DMS 273 (cell line): ENCODE measurements at regions not wholly inside any gene's neighbourhood (a gene's known extent, or its start where the extent isn't known, plus 50 kb on each side); places are given as distances from the start of the nearest gene placed in this dataset.
A peak's percentile ranks its signal among the peaks of the same experiment; 100 is the strongest.
"Not testable (repeated sequence)": the region's sequence is repeated elsewhere in the genome, so short reads cannot be mapped to it uniquely, and the experiment has no call there.

Experiments
- DNase-seq: peaks from one replicate; lab custom pipeline; 2025; ENCODE audit not compliant: unreplicated experiment; lab: John Stamatoyannopoulos, UW

DNA sequence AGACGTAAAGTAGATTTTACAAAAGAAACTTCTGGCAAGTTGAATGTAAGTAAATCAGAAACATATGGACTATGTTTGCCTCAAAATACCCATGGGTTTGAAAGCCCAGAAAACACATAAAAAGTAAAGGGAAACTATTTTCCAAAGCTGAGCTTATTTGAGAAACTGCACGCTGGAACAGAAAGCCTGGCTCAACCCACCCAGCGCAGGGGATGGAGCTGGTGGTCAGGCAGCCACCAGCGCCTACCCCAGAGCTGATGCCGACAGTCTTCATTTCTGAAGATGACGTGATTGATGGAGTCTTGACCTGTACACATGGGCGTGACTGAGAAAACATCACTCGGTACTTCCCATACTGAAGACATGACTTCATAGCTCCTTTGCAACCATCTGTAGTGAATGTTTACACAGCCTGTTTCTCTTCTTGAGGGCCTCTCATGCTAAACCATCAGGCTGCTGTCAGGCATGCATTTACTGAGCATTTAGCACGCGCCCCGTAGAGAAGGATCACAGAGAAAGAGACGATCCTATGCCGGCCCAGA, 232.6 kb upstream of the AUTS2 start:
- peak; percentile 29 for DNase-seq

DNA sequence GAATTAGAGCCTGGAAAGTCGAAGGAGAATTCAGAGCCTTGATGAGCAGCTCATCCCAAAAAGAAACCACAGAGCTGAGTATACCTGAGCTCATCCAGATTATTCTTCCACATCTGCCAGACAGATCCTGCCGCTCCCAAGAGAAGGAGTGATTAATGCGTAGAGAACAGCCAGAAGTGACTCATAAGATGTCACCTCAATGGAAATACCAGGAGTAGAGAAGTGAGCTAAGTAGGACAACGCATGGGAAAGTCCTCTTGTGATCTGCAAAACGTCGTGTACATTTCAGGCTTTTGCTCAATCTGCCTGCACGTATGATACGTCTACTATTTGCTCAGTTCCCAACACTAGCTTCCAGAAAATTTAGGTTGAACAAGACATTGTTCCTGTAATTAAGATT, 230.5 kb upstream of the AUTS2 start:
- no peak for DNase-seq

DNA sequence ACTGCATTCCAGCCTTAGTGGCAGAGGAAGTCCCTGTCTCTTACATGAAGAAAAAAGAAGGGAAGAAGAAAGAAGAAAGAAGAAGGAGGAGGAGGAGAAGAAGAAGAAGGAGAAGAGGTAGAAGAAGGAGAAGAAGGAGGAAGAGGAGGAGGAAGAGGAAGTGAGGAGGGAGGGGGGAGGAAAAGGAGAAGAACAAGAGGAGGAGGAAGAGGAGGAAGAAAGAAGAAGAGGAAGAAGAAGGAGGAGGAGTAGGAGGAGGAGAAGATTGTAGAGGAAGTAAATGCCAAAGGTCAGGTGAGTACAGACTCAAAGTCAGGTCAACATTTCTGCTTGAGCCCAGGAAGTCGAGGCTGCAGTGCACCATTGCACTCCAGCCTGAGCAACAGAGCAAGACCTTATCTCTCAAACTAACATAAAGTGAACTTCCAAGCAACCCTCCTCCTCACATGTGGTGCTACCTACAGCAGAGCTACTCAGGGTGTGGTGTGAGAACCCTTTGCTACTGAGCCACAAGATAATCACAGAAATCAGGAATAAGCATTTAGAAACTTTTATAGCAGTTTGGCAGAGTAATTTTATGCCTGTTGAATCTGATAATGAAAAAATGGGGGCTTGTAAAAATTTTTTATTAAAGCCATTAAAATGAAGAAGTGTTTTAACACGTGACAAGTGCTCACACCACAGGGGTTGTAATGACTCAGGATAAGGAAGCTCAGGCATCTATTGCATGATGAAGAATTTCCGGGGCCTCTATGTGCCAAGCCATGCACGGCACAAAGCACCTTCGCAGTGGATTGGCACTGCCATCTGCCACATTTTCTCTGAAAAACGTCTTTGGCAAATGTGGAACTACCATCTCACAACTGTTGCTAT, 224.9 kb upstream of the AUTS2 start:
- peak; percentile 35 for DNase-seq

DNA sequence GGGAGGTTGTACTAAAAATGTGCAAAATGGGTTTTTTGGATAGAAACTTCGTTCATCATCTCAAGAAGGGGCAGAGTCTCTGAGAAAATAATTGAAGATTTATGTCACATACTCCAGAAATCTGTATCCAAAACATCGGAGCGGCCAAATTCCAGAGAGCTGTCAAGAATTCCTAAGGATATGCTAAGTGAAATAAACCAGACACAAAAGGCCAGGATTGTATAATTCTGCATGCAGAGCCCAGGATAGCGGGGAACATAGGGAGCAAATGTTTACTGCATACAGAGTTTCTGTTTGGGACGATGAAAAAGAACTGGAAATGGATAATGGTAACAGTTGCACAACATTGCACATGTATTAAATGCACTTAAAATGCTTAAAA, 224.2 kb upstream of the AUTS2 start:
- no peak for DNase-seq

DNA sequence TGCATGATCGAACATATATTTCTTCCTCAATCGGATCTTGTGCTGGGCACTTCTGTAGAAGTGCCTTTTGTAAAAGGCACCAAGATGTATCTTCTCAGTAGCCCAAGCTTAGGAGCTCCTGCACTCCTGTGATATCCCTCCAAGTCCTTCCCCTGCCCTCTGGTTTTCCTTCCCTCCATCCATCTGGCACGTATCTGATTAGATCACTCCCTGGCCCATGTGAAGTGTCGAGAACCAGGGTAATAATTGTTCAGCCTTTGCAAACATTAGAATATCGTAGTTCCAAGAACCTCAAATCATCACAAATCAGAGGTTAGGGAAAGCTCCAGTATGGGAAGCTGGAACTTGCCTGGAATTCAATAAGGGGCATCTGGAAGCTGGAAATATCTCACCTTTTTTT, 221.1 kb upstream of the AUTS2 start:
- DNase-seq: peak; percentile 19

DNA sequence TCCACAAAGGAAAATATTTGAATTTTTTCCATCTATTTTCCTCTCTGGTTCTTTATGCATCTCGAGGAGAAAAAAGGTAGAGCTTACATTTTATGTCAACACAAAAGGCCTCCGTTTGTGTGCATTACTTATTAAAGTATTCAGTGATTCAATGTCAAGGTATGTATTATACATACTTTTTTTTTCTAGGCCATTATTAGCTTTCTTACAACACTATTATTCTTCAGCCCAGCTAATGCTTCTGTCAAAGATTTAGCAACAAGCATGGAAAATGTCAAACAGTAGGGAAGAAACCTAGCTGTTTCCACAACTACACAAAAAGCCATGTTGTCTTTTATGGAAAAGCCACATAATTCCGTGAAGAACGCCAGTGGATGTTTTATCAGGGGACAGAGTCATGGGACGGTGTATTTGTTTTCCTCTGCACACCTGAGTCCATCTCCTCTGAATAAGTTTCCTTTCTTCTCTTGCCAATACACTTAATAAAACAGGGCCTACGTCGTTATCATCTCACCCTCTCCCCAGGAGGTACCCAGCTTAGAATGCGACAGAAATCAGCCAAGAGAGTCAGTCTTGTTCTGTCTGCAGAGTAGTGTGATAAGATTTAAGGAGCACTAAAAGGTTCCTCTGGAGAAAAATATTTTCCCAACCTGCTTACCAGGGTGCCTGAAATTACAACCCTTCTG, 209.7 kb upstream of the AUTS2 start:
- no peak for DNase-seq

DNA sequence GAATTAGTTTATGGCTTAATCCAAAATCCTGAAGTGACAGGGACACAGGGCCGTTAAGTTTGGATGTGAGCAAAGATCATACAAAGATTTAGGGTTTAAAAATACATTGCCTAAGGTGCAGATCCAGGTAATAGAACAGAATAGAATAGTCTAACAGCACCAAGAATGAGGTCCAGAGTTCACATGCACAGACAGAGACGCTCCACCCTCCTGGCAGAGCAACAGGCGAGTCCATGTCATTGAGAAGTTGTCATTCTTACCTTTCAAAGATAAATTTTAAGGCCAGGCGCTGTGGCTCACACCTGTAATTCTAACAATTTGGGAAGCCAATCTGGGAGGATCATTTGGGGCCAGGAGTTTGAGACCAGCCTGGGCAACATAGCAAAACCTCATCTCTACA, 209.1 kb upstream of the AUTS2 start:
- DNase-seq: no peak

DNA sequence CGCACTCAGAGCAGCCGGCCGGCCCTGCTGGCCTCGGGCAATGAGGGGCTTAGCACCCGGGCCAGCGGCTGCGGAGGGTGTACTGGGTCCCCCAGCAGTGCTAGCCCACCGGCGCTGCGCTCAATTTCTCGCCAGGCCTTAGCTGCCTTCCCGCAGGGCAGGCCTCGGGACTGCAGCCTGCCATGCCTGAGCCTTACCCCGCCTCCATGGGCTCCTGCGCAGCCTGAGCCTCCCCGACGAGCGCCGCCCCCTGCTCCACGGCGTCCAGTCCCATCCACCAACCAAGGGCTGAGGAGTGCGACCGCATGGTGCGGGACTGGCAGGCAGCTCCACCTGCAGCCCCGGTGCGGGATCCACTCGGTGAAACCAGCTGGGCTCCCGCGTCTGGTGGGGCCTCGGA, 204.4 kb upstream of the AUTS2 start:
- not testable (repeated sequence) for DNase-seq

DNA sequence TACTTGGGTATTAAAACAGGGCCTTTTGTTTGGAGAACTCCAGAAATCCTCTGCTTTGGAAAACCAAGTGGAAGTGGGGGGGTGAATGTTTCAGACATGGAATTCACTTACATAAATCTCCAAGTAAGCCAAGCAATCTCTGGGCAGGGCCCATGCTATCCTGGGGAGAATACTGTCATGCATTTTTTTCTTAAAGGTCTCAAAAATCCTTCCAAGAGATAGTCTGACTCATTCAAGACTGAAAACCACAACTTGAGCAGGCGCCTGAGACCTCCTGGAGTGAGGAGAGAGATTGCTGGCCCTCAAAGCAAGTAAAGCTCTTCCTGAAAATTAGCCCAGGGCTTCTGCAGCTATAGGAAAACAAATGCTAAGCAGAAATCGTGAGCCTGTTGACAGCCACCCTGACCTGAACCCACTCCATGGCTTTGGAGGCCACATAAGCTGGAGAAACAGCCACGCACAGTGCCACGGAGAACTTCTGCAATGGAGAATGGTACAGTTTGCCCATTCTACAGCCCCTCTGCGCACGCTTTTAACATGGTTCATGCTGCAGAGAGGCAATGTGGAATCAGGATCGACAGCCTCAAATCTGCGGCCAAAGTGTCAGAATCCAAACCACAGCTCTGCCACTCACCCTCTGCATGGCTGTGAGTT, 203.1 kb upstream of the AUTS2 start:
- no peak for DNase-seq

DNA sequence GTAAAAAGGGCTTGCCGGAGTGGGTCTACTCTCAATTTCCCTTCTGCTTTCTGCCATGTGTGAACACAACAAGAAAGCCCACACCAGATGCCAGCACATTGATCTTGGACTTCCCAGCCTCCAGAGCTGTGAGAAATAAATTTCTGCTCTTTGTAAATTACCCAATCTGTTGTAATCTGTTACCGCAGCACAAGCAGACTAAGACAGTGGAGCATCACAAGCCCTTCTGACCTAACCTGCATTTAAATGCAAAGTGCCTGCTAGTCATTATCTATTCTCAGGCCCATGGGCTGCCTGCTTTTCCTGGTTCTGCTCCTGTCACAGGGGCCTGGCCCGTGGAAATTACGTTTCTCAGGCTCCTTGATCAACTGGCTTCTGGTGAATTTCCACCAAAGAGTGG, 199.3 kb upstream of the AUTS2 start:
- DNase-seq: no peak

DNA sequence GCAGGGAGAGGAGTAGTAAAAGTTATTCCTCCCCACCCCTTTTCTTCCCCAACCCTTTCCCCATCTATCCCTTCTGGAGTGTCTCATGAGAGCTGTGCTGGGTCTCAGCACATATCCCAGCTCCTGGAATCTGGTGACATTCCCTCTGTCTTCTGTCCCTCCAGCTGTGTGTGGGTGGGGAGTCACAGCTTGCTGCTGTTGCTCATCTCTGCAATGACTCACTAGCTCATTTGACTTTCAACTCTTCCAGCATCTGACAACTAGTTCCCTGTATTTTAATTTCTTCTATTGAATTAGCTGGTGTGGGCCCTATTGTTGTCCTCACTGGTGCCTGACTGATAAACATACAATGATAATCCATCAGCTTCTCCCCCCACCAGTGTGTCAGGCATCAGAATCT, 198.9 kb upstream of the AUTS2 start:
- peak; percentile 42 for DNase-seq

DNA sequence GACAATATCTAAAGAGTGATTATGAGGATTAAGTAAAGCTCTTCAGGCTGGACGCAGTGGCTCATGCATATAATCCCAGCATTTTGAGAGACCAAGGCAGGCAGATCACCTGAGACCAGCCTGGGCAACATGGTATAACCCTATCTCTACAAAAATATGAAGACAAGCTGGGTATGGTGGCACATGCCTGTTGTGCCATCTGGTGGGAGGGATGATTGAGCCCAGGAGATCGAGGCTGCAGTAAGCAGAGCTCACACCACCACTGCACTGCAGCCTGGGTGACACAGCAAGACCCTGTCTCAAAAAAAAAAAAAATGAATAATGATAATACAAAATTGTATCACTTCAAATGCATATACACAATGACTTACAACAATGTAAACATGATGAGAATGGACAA, 195.6 kb upstream of the AUTS2 start:
- DNase-seq: peak; percentile 46

DNA sequence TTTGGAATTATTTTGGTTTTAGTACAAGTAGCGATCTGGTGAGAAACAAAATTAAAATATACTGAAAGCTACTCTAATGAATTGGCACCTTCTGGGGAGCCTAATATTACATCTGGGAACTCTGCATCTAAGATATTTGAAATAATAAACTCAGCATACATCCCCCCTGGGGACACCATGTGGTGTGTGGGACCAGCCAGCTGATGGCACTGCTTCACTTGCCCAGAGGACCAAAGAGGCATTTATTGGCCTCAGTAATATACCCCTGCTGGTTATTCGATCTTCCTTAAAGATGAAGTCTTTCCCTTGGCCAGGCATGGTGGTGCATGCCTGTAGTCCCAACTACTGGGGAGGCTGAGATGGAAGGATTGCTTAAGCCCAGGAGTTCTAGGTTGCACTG, 195.1 kb upstream of the AUTS2 start:
- peak; percentile 72 for DNase-seq

DNA sequence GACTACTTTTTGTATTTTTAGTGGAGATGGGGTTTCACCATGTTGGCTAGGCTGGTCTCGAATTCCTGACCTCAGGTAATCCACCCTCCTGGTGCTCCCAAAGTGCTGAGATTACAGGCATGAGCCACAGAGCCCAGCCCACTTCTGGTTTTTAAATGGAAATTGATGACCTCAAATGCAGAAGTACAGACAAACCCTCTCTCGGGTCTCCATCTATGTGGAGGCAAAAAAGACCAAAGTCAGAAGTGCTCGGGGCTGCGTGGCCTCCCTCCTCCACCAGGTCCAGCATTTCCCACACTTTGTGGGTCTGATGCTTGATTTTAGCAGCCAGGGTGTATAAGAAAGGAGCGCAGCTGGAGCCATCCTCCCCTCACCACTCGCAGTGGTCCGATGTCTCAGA, 187.3 kb upstream of the AUTS2 start:
- no peak for DNase-seq

DNA sequence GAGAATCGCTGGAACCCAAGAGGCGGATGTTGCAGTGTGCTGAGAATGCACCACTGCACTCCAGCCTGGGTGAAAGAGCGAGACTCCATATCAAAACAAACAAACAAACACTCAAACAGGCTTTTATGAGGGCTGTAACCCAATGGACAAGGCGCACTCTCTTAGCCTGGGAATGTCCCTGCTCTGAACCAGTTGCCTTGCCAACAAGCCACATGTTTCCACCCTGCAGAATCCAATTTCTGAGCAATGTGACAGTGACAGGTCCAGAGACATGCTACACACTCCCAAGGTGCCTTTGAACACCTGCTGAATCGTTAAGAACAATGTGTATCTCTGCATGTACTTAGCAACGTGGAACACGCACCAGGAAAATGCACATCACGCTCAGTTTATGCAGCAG, 186.8 kb upstream of the AUTS2 start:
- no peak for DNase-seq

DNA sequence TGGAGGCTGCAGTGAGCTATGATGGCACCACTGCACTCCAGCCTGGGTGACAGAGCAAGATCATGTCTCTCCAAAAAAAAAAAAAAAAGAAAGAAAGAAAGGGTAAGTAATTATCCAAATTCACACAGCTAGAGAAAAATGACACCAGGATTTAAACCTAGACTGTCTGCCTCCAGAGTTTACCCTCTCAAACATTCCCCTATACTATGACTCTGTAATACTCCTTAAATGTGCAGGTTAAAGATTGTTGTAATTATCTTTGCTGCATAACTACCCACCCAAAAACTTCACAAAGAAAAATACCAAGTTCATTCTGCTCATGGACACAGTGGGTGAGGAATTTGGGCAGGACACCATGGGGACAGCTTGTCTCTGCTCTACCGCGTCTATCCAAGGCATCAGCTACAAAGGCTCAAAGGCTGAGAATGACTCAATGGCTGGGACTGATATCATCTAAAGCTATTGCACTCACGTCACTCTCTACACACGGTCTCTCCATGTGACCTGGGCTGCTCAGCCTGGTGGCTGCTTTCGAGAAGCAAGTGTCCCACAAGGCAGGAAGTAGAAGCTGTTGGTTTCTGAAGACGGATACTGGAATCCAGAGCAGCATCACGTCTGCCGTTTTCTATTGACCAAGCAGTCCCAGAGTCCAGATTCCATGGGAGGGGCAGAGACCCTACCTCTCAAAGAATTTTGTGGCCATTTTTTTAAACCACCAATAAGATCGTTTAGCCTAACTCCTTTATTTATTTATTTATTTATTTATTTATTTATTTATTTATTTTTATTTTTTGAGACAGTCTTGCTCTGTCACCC, 185.7 kb upstream of the AUTS2 start:
- peak; percentile 48 for DNase-seq

DNA sequence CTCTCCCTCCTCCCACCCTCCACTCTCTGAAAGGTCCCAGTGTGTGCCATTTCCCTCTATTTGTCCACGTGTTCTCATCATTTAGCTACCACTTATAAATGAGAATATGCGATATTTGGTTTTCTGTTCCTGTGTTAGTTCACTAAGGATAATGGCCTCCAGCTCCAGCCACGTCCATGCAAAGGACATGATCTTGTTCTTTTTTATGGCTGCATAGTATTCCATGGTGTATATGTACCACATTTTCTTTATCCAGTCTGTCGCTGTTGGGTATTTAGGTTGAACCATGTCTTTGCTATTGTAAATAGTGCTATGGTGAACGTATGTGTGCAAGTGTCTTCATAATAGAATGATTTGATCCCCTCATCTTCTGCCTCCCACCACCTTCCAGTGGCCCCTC, 183.7 kb upstream of the AUTS2 start:
- DNase-seq: no peak

DNA sequence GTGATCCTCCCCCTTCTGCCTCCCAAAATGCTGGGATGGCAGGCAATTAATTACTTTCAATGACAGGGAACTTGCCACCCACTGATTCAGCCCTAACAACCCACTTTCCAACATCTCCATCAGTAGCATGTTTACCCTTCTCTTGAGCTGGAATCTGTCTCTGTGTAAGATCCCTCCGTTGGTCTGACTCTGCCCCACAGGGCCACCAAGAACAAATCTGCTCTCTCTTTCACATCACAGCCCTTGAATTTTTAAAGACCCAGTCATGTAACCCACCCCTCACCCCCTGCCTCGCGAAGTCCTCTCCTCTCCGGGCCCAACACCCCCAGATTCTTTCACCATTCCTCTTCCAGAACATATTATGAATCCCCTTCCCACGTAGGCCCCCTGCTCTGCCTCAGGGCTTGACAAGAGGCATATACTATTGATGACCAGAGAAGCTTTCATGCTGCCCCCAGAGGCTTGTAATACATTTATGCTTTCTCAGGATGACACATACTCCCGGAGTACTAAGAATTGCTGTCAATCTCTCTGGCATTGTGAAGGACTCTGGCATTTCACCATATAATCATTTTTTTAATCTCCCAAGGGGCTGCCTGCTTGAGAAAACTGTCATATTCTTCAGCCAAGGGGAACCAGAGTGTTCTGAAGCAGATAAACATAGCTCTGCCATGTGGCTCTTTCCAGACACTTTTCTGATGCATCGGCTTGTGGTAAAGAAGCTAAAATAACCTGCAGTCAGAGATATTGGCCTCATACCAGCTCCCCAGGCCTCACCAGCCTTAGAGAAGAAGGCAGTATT, 179.2 kb upstream of the AUTS2 start:
- DNase-seq: no peak

DNA sequence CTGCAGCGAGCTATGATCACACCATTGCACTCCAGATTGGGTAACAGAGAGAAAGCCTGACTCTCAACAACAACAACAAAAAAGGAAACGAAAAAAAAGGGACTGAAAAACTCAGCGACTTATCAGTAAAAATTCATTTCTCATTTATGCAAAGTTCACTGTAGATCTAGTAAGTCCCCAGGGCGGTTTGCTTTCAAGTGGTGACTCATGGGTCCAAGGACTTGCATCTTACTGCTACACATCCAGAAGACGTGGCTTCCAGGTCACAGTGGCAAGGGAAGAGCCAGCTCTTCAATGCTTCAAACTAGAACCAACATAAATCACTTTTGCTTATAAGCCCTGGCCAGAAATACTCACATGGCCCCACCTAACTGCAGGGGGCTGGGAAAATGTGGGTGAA, 178.3 kb upstream of the AUTS2 start:
- no peak for DNase-seq

DNA sequence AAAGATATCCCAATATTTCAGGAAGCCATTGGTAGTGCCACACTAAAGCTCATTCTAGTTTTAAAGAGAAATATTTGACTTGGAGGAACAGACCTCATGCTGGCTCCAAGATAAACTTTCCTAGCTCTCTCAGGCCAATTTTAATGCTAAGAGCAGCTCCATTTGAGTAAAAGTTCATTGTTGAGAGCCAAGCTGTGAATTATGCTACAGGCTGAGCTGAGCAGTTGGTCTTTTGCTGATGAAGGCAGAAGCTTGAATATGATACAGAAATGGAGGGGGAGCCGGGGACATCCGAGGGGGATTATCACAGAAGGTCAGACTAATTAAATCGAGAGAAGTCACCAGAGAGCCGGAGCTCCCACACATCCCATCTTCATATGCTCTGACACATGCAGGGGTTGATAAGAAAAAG, 175.7 kb upstream of the AUTS2 start:
- DNase-seq: no peak
